Hematopoietic multipotent progenitor cell treated with erythropoietin and hydrocortisone succinate and interleukin-3 and kit ligand, for 17 days (in vitro differentiated cells): ENCODE measurements at regions not wholly inside any gene's neighbourhood (a gene's known extent, or its start where the extent isn't known, plus 50 kb on each side); places are given as distances from the start of the nearest gene placed in this dataset.

Experiments
- DNase-seq: peaks from one replicate; pipeline ENCODE4 v3.0.0-alpha.2; 2015; ENCODE audit warnings: low spot score

GRCh38 chr15:69848096-69848495, 249.6 kb downstream of the TLE3 start:
- no peak for DNase-seq

- no peak for DNase-seq
Measured at GRCh38 chr15:69848551-69849231, 249.0 kb downstream of the TLE3 start.

GRCh38 chr15:69849232-69849610, 248.5 kb downstream of the TLE3 start:
- DNase-seq = no peak

- no peak for DNase-seq
Measured at GRCh38 chr15:69852482-69852881, 245.2 kb downstream of the TLE3 start.

GRCh38 chr15:69852916-69853315, 244.8 kb downstream of the TLE3 start:
- no peak for DNase-seq

- DNase-seq = no peak
Measured at GRCh38 chr15:69853544-69853951, 244.2 kb downstream of the TLE3 start.

- DNase-seq = no peak
Measured at GRCh38 chr15:69854001-69854400, 243.7 kb downstream of the TLE3 start.

GRCh38 chr15:69854521-69855181, 243.1 kb downstream of the TLE3 start:
- no peak for DNase-seq

GRCh38 chr15:69855258-69856000, 242.3 kb downstream of the TLE3 start:
- DNase-seq = no peak

GRCh38 chr15:69857250-69857649, 240.5 kb downstream of the TLE3 start:
- DNase-seq = no peak

GRCh38 chr15:69857686-69858391, 239.9 kb downstream of the TLE3 start:
- DNase-seq = no peak

- DNase-seq = no peak
Measured at GRCh38 chr15:69858456-69858855, 239.3 kb downstream of the TLE3 start.

GRCh38 chr15:69859866-69860265, 237.9 kb downstream of the TLE3 start:
- DNase-seq = no peak

- DNase-seq = no peak
Measured at GRCh38 chr15:69860321-69860720, 237.4 kb downstream of the TLE3 start.

GRCh38 chr15:69860921-69861320, 236.8 kb downstream of the TLE3 start:
- DNase-seq = no peak

- DNase-seq = no peak
Measured at GRCh38 chr15:69861331-69862171, 236.2 kb downstream of the TLE3 start.

- no peak for DNase-seq
Measured at GRCh38 chr15:69862540-69862939, 235.2 kb downstream of the TLE3 start.

- no peak for DNase-seq
Measured at GRCh38 chr15:69863446-69863845, 234.3 kb downstream of the TLE3 start.

- DNase-seq = no peak
Measured at GRCh38 chr15:69865369-69865768, 232.3 kb downstream of the TLE3 start.

- DNase-seq = no peak
Measured at GRCh38 chr15:69868756-69869155, 229.0 kb downstream of the TLE3 start.

- DNase-seq = no peak
Measured at GRCh38 chr15:69869291-69869690, 228.4 kb downstream of the TLE3 start.
